Right atrium auricular region (tissue), 2 donors: ENCODE measurements at regions not wholly inside any gene's neighbourhood (a gene's known extent, or its start where the extent isn't known, plus 50 kb on each side); places are given as distances from the start of the nearest gene placed in this dataset.

Experiments used
- DNase-seq: peaks from one replicate; pipeline ENCODE4 v3.0.0-alpha.2; 2019; ENCODE audit warnings: low spot score
- H3K27ac ChIP-seq, 2 donors: fragments of 200-600 bp; sonication (generic); 1 replicate in 1 of 2; 2 replicates in 1 of 2; pipeline ENCODE4 v1.5.1; 2016 to 2019
- H3K27me3 ChIP-seq, 2 donors: fragments of 200-600 bp; sonication (generic); one replicate each; pipeline versions ENCODE4 v1.5.1 to v1.6.0; 2017 to 2019
- H3K36me3 ChIP-seq: fragments of 200-600 bp; sonication (generic); one replicate; pipeline ENCODE4 v1.5.1; 2016
- H3K4me1 ChIP-seq, 2 donors: fragments of 200-600 bp; sonication (generic); one replicate each; pipeline versions ENCODE4 v1.5.1 to v1.6.0; 2017 to 2019
- H3K4me3 ChIP-seq, 2 donors: fragments of 200-600 bp; sonication (generic); 1 replicate in 1 of 2; 2 replicates in 1 of 2; pipeline ENCODE4 v1.5.1; 2017 to 2019; ENCODE audit warnings: mild to moderate bottlenecking in 1 of 2, moderate library complexity in 1 of 2
- H3K9me3 ChIP-seq, 2 donors: fragments of 200-600 bp; sonication (generic); one replicate each; pipeline ENCODE4 v1.5.1; 2019
- CTCF ChIP-seq, 2 donors: fragments of 200-600 bp; sonication (generic); IDR thresholded peaks; one replicate each; pipeline ENCODE4 v1.5.1; 2019; ENCODE audit warnings: antibody characterized with exemption in 2 of 2

- no peak overlapping the region for H3K27ac ChIP-seq
- no peaks in the 10 kb centered on the region for H3K9me3 ChIP-seq
- no peaks in the 10 kb centered on the region for H3K36me3 ChIP-seq
- H3K4me3 ChIP-seq = no peak overlapping the region
- no peak for TF ChIP-seq CTCF (IDR thresholded peaks at IDR 0.05)
- no peak for DNase-seq
- H3K4me1 ChIP-seq = no peaks in the 10 kb centered on the region
- no peaks in the 10 kb centered on the region for H3K27me3 ChIP-seq
These were observed 373.3 kb downstream of the GBE1 start for GRCh38 chr3:81388191-81388590.

- Histone ChIP-seq H3K27me3 (no peaks in the 10 kb centered on the region), H3K27ac (no peak overlapping the region), H3K9me3 (peaks cover 0 to 9% of the 10 kb centered on the region in 2 donors), H3K4me1 (no peaks in the 10 kb centered on the region), H3K36me3 (no peaks in the 10 kb centered on the region), H3K4me3 (no peak overlapping the region)
- no peak for DNase-seq
- no peak for TF ChIP-seq CTCF (IDR thresholded peaks at IDR 0.05)
These were observed 379.0 kb downstream of the GBE1 start for GRCh38 chr3:81382470-81382869.

- no peaks in the 10 kb centered on the region for H3K36me3 ChIP-seq
- H3K4me3 ChIP-seq = no peak overlapping the region
- H3K9me3 ChIP-seq = peaks cover 0 to 9% of the 10 kb centered on the region in 2 donors
- no peak overlapping the region for H3K27ac ChIP-seq
- H3K27me3 ChIP-seq = no peaks in the 10 kb centered on the region
- no peaks in the 10 kb centered on the region for H3K4me1 ChIP-seq
- TF ChIP-seq CTCF (IDR thresholded peaks at IDR 0.05) = no peak
- no peak for DNase-seq
These were observed 381.2 kb downstream of the GBE1 start for GRCh38 chr3:81380234-81380633.

GRCh38 chr3:81378552-81379293 lies 382.7 kb downstream of the GBE1 start:
- TF ChIP-seq CTCF (IDR thresholded peaks at IDR 0.05) = no peak
- no peak for DNase-seq
- Histone ChIP-seq H3K4me1 (no peaks in the 10 kb centered on the region), H3K36me3 (no peaks in the 10 kb centered on the region), H3K4me3 (no peak overlapping the region), H3K27ac (no peak overlapping the region), H3K27me3 (no peaks in the 10 kb centered on the region), H3K9me3 (peaks cover 0 to 9% of the 10 kb centered on the region in 2 donors)

- no peak overlapping the region for H3K4me3 ChIP-seq
- H3K9me3 ChIP-seq = peaks cover 0 to 7% of the 10 kb centered on the region in 2 donors
- TF ChIP-seq CTCF (IDR thresholded peaks at IDR 0.05) = no peak
- no peaks in the 10 kb centered on the region for H3K4me1 ChIP-seq
- no peaks in the 10 kb centered on the region for H3K27me3 ChIP-seq
- H3K36me3 ChIP-seq = no peaks in the 10 kb centered on the region
- H3K27ac ChIP-seq = no peak overlapping the region
- no peak for DNase-seq
These were observed 385.5 kb downstream of the GBE1 start for GRCh38 chr3:81375921-81376320.

GRCh38 chr3:81364411-81364810 lies 397.0 kb downstream of the GBE1 start:
- no peak overlapping the region for H3K27ac ChIP-seq
- no peak for TF ChIP-seq CTCF (IDR thresholded peaks at IDR 0.05)

More at GRCh38 chr3:81364411-81364810, 397.0 kb downstream of the GBE1 start:
- no peak overlapping the region for H3K4me3 ChIP-seq
- H3K36me3 ChIP-seq = no peaks in the 10 kb centered on the region
- no peaks in the 10 kb centered on the region for H3K27me3 ChIP-seq
- H3K4me1 ChIP-seq = no peaks in the 10 kb centered on the region
- peaks cover 0 to 13% of the 10 kb centered on the region in 2 donors for H3K9me3 ChIP-seq
- DNase-seq = no peak
